GM23338 (cell line): ENCODE measurements at regions not wholly inside any gene's neighbourhood (a gene's known extent, or its start where the extent isn't known, plus 50 kb on each side); places are given as distances from the start of the nearest gene placed in this dataset.

Experiments used
- CREB1 ChIP-seq: fragments of 250-450 bp; sonication (Bioruptor Pico); IDR thresholded peaks from 2 replicates; pipeline ENCODE4 v1.5.0; 2020; ENCODE audit warnings: low read depth, mild to moderate bottlenecking, moderate library complexity
- CTCF ChIP-seq, 2 experiments: fragments of 200-600 bp in 1 of 2; sonication (generic) in 1 of 2; conservative IDR thresholded peaks; 2 replicates each; pipeline versions ENCODE4 v1.5.1 to v1.6.1; 2016 to 2017; ENCODE audit warnings: antibody characterized with exemption in 2 of 2, low read depth in 2 of 2, mild to moderate bottlenecking in 2 of 2, moderate library complexity in 1 of 2
- ETS1 ChIP-seq: IDR thresholded peaks from 2 replicates; pipeline ENCODE4 v1.6.1; 2016; ENCODE audit warnings: antibody characterized with exemption
- EZH2 ChIP-seq: fragments of 200-600 bp; sonication (generic); IDR thresholded peaks from one replicate; pipeline ENCODE4 v1.8.0; 2017; ENCODE audit warnings: antibody characterized with exemption, mild to moderate bottlenecking, low read depth; ENCODE audit not compliant: unreplicated experiment
- EZH2phosphoT487 ChIP-seq: fragments of 200-600 bp; sonication (generic); IDR thresholded peaks from one replicate; pipeline ENCODE4 v1.8.1; 2018; ENCODE audit warnings: antibody characterized with exemption; ENCODE audit not compliant: unreplicated experiment
- POLR2AphosphoS5 ChIP-seq: IDR thresholded peaks from 2 replicates; pipeline ENCODE4 v1.6.1; 2016; ENCODE audit warnings: antibody characterized with exemption, low read depth
- REST ChIP-seq: IDR thresholded peaks from one replicate; pipeline ENCODE4 v1.6.1; 2018; ENCODE audit warnings: antibody characterized with exemption; ENCODE audit not compliant: unreplicated experiment

- TF ChIP-seq CTCF (conservative IDR thresholded peaks at IDR 0.05; ENCODE audit: low read depth in 2 of 2) (peak in 1 of 2 experiments; percentile 25; a peak in 1 of 4 replicates), EZH2 (no peak), POLR2AphosphoS5 (no peak), REST (no peak), CREB1 (no peak), EZH2phosphoT487 (no peak), ETS1 (no peak)
Measured at GRCh38 chr20:19095762-19096161, 116.7 kb upstream of the SLC24A3 start.
